GM19351 (cell line): ENCODE measurements at regions not wholly inside any gene's neighbourhood (a gene's known extent, or its start where the extent isn't known, plus 50 kb on each side); places are given as distances from the start of the nearest gene placed in this dataset.

ENCODE experiments used
- ATAC-seq: cut with Tn5 transposase; IDR thresholded peaks from one replicate; pipeline ENCODE4 v1.9.1; 2021; ENCODE audit warnings: mild to moderate bottlenecking, moderate library complexity; ENCODE audit not compliant: unreplicated experiment

DNA sequence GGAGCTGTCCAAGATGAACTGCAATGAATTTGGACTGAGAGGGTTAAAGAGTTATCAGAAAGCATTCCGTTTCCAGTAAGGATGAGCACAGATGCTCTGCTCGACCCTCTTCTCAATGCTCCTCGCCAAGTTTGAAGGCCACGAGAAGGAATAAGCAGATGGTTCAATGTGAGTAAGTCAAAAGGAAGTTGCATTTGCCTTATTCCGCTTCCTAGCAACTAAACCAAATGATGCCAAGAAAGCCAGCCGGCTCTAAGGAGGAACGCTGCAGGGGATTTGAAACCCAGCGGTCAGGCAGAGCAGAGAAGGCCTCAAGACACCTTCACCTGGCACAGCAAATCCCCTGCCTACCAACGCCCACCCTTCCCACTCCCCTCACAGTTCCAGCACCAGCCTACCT lies 52.1 kb upstream of the CNEP1R1 start:
- ATAC-seq, result no peak
